Fibroblast of skin of left quadriceps (primary cell): ENCODE measurements at regions not wholly inside any gene's neighbourhood (a gene's known extent, or its start where the extent isn't known, plus 50 kb on each side); places are given as distances from the start of the nearest gene placed in this dataset.
A peak's percentile ranks its signal among the peaks of the same experiment; 100 is the strongest.

Experiments used
- DNase-seq, 2 experiments: peaks; one replicate each; pipeline ENCODE4 v3.0.0-alpha.2; 2013; ENCODE audit warnings: low read depth in 2 of 2

DNA sequence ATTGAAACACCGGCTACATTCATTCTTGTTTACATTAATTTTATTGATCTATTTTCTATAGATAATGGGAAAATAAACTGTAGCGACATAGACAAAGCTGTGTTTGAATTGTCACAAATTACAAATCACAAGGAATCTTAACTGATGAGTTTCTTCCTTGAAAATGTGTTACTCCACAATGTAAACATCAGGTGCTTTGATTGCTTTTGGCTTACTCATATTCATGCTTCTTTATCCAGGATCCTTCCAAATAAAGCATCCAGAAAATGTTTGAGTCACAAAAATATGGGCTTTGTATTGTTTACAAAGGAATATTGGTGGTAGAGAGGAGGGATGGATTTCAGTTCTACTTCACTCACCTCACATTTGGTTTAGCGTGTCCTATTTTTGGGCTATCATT is 64.0 kb downstream of the BMP2 start:
- no peak for DNase-seq

DNA sequence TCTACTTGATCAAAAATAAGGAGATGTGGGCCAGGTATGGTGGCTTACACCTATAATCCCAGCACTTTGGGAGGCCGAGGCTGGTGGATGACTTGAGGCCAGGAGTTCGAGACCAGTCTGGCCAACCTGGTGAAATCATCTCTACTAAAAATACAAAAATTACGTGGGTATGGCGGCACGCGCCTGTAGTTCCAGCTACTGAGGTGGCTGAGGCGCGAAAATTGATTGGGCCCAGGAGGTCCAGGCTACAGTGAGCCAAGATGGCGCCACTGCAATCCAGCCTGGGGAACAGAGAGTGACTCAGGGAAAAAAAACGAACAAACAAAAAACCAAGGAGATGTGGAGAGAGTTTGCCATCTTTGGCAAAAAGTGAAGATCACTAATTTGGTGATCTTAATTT is 65.3 kb downstream of the BMP2 start:
- DNase-seq, result no peak

DNA sequence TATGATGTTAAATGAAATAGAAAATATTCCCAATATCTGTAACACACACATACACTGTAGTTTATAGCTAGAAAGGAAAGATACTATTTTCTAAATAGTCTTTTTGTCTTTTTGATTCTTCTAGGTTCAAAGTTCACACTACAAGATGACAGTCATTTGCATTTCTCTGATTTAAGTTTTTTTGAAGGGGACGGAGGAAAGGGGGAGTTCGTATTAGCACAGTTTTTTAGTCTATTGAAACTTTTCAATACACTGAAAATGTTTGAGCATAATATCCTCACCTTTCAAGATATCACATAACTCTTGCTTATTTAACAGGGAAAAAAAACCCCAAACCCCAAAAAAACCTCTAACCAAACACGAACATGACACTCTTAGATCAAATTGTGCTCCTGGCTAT is 68.1 kb downstream of the BMP2 start:
- DNase-seq, result no peak

DNA sequence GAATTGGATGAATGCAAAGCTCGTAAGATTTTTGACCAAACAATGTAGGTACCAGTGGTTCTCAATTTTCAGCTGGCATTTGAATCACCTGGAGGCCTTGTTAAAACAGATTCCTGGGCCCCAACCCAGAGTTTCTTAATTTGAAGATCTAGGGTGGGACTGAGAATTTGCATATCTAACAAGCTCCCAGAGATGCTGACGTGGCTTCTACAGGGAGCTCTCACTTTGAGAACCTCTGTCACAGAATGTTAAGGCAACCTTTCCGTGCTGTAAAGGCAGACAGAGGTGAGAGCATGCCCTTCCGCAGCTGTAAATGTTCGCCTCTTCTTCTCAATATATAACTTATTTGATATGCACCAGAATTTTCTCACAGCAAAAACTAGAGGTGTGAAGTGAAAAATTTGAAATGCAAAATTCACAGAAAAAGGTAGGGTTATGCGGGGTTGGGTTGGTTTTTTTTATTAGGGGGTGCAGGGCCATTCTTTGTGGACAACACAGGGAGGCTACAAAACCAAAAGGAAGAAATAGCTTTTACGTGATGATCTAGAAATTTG is 69.4 kb downstream of the BMP2 start:
- DNase-seq, result no peak

DNA sequence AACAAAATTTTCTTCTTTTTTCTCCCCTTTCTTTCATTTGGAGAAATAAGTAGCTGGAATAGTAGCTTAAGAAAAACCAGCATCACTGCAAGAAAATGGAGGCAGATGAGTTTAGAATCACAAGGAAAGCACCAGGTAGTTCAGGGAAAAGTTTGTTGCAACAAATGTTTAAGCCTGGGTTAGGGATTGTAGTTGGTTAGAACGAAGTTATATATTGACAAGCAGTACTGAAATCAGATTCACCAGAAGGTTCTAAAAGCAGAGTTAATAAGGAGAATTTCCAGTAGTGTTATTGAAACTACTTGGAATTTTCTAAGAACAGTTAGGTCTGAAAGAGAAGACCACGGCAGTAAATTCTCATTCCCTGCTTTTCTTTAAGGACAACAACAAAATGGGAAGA is 70.2 kb downstream of the BMP2 start:
- DNase-seq, result no peak

DNA sequence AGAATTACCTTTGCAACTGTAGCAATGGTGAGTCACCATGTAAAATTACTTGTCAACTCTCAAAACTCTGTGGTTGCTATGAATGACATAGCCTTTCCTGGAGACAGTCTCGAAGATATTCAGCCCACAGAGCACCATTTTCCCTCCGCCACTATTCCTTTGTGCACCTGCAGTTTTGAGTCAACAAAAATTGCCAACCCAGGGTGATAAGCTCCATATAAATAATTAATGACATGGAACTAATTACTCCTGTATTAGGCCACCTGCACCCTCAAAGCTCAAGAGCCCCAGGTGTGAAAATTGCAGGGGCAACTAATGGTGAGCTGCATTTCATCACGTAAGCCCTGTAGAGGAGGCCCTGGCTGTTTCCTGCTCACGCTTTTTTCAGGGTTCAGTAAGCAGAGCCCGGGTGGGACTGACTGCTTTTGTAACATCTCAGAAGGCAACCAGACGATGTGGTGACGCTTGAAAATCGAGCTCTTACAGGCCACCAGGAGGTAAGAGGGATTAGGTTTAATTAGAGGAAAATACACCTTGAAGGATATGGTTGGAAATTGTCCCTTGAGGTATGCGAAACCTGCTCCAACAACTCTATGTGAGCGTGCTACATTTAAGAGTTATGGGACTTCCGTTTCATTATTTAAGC is 70.8 kb downstream of the BMP2 start:
- DNase-seq, result no peak

DNA sequence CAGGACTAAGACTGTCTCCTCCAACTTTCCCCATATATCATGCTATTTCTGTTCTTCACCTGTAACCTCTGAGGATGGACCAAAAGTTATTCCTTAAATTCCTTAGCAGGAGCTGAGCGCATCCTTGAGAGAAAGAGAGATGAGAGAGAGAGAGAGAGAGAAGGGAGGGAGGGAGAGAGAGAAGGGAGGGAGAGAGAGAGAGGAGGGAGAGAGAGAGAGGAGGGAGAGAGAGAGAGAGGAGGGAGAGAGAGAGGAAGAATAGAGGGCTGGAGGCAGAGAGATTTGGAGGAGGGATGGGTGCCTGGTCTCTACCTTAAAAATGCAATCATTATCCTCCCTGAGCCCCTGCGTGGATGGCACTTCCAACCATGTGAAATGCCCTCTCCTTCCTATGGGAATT is 73.6 kb downstream of the BMP2 start:
- DNase-seq, result no peak

DNA sequence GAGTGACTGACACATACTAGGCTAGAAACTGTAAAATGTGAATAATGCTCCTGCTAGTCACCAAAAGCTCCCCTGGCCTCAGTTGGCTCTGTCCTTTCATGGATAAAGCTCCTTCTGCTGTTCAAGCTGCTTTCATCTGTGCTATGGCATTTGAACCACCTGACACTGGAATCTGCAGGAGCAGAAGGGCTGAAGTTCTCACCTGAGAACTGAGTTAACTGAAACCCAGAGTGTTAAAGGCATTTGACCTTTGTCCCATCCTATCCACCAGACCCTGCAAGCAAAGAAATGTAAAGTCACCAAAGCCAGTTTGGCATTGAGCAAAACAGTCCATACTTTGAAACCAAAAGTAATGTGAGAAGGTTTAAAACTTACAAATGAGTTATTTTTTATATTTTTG is 77.7 kb downstream of the BMP2 start:
- no peak for DNase-seq

DNA sequence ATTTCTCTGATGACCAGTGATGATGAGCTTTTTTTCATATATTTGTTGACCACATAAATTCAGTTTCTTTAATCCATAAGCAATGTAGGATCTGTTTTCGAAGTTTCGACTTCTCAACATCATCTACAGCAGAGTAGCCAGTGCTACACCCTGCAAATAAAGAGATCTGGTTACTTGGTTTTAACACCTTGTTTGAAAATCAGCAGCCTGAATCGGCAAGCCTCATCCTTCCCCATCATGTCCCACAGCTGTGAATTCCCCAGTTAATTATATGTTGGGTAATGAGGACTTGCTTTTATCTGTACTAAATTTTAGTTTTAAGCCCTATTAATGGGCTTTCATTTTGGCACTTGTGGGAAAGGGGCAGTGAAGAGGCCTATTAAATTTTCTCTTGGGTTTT is 80.6 kb downstream of the BMP2 start:
- no peak for DNase-seq

DNA sequence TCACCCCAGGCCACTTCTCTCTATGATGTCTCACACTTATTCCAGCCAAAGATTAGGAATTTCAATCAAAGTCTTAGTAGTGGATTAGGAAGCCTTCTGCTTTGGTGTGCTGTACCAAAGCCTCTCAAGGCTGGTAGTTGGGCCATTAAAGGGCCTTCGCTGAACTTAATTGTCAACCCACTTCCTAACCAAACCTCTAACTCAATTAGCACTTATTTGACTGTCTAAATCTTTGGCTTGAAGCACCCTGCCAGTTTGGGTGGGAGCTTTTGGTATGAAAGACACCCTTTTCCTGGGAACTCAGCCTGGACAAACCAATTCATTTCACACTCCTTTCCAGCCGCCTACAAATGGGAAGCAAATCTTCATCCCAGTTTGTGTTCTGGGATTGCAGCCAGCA is 81.5 kb downstream of the BMP2 start:
- no peak for DNase-seq

DNA sequence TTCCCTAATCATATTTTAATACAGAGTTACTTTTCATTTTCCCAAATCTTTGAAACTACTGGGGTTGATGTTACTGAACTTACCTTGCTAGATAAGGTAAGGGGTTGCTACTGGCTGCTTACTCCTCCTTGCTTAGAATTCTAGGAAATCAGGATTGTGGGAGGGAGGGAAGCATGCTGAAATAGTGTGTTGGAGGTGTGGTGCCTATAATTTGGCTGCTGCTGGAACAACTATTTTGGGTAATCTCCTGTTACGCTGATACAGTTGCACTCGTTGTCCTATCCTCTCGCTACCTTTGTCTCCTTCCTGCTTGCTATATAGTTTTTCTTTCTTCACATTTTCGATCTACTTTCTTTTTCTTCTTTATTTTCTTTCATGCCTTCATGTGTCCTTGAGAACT is 83.7 kb downstream of the BMP2 start:
- no peak for DNase-seq

DNA sequence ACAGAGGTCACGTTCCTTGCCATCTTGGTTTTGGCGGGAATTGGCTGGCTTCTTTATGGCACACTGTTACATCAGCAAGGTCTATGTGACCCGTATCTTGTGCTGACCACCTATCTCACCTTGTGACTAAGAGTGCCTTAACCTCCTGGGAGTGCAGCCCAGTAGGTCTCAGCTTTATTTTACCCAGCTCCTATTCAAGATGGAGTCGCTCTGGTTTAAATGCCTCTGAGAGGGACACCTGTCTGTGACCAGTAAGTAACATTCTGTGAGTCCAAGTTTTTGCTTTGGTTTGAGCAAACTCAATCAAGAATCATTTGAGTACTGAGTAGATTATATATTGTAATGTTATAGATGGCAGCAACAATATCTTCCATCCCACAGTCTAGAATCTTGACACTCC is 85.0 kb downstream of the BMP2 start:
- no peak for DNase-seq

DNA sequence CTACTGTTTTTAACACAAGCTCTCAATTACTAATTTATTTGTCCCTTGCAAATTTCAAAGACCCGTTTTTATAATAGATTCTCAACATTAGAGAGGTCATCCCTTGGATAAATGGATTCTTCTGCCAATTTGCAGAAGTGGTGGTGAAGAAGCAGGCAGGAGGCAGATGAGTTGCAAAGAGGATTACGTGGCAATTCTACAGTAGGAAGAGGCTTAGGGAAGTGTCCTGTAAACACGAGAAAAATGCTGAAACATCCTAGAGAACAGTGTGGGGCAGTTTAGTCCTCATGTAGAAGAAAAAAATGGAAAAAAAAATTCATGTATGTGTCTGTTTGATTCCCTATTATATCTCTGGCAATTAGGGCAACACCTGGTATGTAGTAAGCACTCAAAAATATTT is 87.6 kb downstream of the BMP2 start:
- DNase-seq, result no peak

DNA sequence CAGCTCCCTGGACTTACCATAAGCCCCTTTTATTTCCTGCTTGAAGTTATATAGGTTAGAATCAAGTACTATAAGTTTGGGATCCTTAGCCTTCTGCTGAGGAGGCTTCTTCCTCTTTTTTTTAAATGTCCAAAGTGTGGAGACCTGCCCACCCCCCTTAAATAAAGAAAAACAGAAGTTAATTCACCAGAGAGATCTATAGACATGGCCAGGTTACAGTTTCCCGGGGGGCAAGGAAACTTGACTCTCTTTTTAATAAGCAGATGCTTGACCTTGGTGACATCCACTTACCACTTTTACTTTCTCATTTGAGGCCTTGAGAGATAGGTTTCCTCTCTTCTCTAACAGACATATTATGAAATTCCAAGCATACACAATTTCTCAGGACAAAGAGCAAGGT is 88.3 kb downstream of the BMP2 start:
- DNase-seq, result no peak

DNA sequence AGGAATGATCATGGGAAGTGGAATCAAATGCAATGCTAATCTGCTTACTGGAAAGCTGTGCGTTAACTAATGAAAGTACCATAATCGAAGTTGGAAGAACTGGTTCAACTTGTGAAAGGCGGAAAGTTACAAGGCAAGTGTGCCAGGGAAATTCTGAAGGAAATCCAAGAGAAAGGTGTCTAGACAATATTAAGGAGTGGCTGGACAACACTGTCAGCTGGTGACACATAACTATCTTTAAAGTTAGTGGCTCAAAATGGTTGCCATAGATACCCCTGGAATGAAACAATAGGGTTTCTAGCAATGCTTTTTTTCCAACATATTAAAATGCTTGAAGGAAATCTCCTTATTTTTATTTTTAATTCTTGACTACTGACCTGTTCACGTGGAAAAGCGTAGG is 90.4 kb downstream of the BMP2 start:
- DNase-seq, result no peak

DNA sequence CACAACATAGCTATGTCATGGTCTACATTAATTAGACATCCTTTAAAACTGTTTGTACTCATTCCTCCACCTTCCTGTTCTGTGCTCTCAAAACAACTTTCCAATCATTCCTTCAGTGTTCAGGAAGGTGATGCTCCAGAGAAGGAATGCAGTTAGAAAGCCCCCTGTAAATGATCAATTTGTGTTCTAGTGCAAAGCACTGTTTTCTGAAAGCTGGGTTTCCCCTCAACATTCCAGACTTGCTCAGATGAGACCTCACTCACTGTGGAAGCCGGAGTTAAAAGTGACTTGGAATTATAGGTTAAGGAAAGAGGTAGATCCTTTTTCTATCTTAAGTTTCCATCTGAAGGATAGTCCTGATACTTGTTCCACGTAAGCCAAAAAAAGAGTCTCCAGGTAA is 95.9 kb downstream of the BMP2 start:
- no peak for DNase-seq

DNA sequence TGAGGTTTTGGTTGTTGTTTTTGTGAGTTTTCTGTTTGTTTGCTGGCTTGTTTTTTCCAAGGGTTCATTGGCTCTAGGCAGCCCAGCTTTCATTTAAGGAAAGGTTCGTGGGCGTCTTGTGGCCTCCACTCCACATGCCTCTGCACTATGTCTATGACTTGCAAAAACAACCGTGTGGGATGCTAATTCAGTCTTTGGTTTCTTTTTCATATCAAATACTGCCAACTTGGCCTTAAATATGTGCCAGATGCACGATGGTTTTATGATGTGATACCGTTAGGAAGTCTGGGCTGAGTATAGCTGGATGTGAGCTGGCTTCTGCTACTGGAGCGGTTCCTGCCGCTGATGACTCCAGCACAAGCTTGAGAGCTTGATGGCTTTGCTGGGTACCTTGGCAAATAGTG is 96.3 kb downstream of the BMP2 start:
- no peak for DNase-seq

DNA sequence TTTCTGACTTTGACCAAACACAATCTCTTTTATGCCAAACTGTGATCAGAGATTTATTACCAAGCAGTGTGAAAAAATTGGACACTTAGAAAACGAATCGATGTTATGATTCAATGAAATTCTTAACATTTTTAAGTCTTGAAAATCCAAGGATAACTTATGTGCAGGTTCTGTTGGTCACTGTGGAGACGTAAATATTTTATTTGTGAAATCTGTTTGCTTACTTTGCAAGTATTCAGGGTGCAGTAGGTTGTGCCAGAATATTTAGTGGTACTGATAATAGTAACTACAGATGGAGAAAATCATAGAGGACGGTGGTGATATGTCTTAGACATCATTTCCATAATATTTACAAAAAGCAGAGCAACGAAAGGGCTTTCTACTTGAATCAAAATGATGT is 97.3 kb downstream of the BMP2 start:
- no peak for DNase-seq

DNA sequence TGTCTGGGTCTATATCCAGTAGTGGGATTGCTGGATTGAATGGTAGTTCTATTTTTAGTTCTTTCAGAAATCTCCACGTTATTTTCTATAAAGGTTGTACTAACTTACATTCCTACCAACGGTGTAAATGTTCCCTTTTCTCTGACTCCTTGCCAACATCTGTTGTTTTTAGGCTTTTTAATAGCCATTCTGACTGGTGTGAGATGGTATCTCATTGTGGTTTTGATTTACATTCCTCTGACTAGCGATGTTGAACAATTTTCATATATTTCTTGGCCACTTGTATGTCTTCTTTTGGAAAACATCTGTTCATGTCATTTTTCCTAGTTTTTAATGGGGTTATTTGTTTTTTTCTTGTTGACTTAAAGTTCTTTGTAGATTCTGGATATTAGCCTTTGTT is 99.3 kb downstream of the BMP2 start:
- no peak for DNase-seq

DNA sequence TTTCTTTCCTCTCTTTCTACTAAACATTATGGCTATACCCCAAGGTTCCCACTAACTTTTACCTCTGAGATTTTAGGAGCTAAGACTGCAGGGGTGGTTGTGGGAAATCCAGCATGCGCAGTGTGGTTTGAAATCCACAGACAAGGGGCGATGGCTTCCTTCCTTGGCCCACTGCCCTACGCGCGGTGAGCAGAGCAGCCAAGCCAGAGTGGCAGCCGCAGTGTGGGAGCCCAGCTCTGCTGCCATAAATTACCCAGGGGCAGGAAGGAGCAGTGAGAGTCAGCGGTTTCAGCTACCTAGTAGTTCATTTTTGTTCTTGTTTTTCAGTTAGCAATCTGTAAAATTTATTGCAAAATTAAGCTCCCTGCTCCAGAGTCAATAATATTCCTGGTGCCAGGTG is 101.4 kb downstream of the BMP2 start:
- no peak for DNase-seq

DNA sequence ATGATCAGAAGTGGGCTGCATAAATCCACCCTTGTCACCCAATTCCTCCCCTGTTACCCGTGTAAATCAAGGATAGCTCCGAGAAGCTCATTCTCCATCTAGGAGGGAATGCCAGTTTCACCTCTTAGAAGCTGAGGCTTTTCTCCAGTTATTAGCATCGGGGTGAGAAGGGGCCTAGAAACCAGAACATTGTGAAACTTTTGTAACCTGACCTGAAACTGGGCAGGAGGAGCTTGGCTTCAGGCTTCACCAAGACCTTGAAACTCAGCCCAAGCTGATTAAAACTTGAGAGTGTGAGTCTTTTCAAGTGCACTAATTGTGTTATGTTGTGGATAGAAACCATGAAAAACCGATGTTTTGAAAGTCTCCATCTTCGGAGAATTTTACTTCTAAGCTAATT is 103.1 kb downstream of the BMP2 start:
- DNase-seq, result no peak

DNA sequence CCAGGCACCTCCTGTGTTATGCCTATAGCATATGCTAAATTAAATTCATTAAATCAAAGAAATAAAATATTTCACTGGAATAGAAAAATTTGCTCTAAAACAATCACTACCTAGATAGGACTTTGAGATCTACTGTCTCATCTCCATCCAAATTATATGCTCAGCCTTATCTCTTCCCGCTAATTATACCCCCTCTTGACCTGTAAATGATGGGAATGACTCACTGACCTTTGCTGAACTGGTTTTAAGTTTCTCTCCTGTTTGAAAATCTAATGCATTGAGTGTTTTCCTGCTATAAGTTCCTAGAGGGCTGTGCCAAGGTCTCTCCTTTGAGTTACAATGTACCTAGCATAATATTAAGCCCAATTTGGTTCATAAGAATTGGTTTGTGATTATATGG is 110.1 kb downstream of the BMP2 start:
- DNase-seq, result no peak

DNA sequence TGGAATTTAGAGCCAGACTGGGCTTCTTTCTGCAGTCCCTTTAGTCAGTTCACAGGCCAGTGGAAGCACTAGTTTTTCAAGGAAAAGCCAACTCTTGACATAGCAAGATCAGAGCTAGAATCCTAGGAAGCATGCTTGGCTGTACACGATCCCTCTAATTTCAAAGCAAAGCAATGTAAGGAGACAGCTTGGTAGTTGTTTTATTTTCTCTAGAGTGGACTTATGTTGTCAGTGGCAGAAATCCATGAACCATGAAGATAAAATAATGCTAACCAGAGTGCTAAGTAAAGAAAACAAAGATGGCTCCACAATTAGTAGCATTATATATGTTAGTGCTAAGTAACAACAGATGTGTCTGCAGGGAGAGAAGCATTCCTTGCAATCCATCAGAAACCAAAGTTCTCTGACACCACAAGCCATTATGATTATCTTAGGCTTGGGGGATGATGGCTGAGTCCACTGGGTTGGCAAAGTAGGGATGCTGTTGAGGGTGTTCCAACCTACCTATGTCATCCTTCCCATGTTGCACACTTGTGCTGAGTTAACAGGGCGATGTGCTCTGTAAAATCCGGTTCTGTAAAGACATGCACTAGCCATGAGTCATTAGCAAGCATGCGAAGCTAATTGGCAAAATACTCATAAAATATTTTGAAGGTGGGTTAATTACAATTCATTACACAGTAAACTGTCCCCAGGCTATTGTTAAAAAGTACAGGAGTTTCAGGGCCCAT is 115.2 kb downstream of the BMP2 start:
- DNase-seq, result peak; percentile 82

DNA sequence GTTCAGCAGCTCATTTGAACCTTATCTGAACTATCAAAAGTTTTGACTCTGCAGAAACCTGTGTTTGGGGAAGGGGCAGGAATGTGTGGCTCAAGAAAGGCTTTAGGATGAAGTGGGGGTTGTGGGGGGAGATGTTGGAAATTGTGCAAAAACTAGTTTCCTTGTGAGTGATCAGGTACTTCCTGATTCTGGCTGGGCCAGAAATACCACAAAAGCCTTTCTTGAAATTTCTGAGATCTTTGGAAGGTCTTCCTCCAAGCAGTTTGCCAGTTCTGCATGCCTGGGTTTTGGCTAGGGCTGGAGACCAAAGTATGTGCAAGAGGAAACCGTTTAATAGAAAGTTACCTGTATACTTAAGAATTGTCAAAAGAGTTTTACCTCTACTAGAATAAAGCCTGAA is 116.6 kb downstream of the BMP2 start:
- no peak for DNase-seq
